Stimulated activated CD4-positive, alpha-beta T cell treated with anti-CD3 and anti-CD28 coated beads, Interleukin-15, amount 100 ng/mL, for 48 hours (primary cell): ENCODE measurements at regions not wholly inside any gene's neighbourhood (a gene's known extent, or its start where the extent isn't known, plus 50 kb on each side); places are given as distances from the start of the nearest gene placed in this dataset.

ENCODE experiments used
- DNase-seq, 2 donors: peaks; one replicate each; pipeline ENCODE4 v3.0.0-alpha.2; 2020; ENCODE audit warnings: low read depth in 2 of 2

- DNase-seq: no peak
These were observed 106.8 kb upstream of the GALNT5 start for GRCh38 chr2:157150747-157151146.

GRCh38 chr2:157152362-157152761 is 105.1 kb upstream of the GALNT5 start:
- DNase-seq: no peak

GRCh38 chr2:157155992-157156391 is 101.5 kb upstream of the GALNT5 start:
- no peak for DNase-seq

- no peak for DNase-seq
These were observed 99.4 kb upstream of the GALNT5 start for GRCh38 chr2:157158111-157158510.

- DNase-seq: no peak
These were observed 98.1 kb upstream of the GALNT5 start for GRCh38 chr2:157159221-157159934.

GRCh38 chr2:157160111-157160510 is 97.4 kb upstream of the GALNT5 start:
- no peak for DNase-seq

- no peak for DNase-seq
These were observed 93.1 kb upstream of the GALNT5 start for GRCh38 chr2:157164370-157164769.

GRCh38 chr2:157164891-157165290 is 92.6 kb upstream of the GALNT5 start:
- DNase-seq: no peak

- no peak for DNase-seq
These were observed 89.0 kb upstream of the GALNT5 start for GRCh38 chr2:157168501-157168900.

- DNase-seq: no peak
These were observed 87.6 kb upstream of the GALNT5 start for GRCh38 chr2:157169889-157170288.

GRCh38 chr2:157170299-157170698 is 87.2 kb upstream of the GALNT5 start:
- DNase-seq: no peak

GRCh38 chr2:157172239-157172638 is 85.3 kb upstream of the GALNT5 start:
- no peak for DNase-seq

GRCh38 chr2:157172866-157173578 is 84.5 kb upstream of the GALNT5 start:
- no peak for DNase-seq

- no peak for DNase-seq
These were observed 83.7 kb upstream of the GALNT5 start for GRCh38 chr2:157173740-157174184.

- DNase-seq: no peak
These were observed 83.2 kb upstream of the GALNT5 start for GRCh38 chr2:157174321-157174720.

- DNase-seq: no peak
These were observed 80.9 kb upstream of the GALNT5 start for GRCh38 chr2:157176602-157177001.

GRCh38 chr2:157178874-157179273 is 78.6 kb upstream of the GALNT5 start:
- no peak for DNase-seq

- DNase-seq: no peak
These were observed 78.0 kb upstream of the GALNT5 start for GRCh38 chr2:157179324-157180105.

GRCh38 chr2:157180359-157180758 is 77.1 kb upstream of the GALNT5 start:
- DNase-seq: no peak

GRCh38 chr2:157181234-157181633 is 76.3 kb upstream of the GALNT5 start:
- no peak for DNase-seq

GRCh38 chr2:157182204-157182709 is 75.2 kb upstream of the GALNT5 start:
- no peak for DNase-seq

GRCh38 chr2:157182834-157183396 is 74.6 kb upstream of the GALNT5 start:
- no peak for DNase-seq
